Esophagus squamous epithelium (tissue), 4 donors: ENCODE measurements at regions not wholly inside any gene's neighbourhood (a gene's known extent, or its start where the extent isn't known, plus 50 kb on each side); places are given as distances from the start of the nearest gene placed in this dataset.

Experiments used
- POLR2A ChIP-seq, 4 donors: fragments of 450-650 bp; IDR thresholded peaks; one replicate each; pipeline ENCODE4 v1.6.1; 2017; ENCODE audit warnings: antibody characterized with exemption in 4 of 4, mild to moderate bottlenecking in 4 of 4, moderate library complexity in 3 of 4
- TF ChIP-seq, protein P1 (sequence below), 6 experiments: fragments of 450-650 bp in 4 of 6; fragments of 200-600 bp in 2 of 6; sonication (generic) in 2 of 6; IDR thresholded peaks; one replicate each; pipeline ENCODE4 v1.5.1; 2016 to 2019; ENCODE audit warnings: antibody characterized with exemption in 6 of 6, mild to moderate bottlenecking in 4 of 6, moderate library complexity in 4 of 6

DNA sequence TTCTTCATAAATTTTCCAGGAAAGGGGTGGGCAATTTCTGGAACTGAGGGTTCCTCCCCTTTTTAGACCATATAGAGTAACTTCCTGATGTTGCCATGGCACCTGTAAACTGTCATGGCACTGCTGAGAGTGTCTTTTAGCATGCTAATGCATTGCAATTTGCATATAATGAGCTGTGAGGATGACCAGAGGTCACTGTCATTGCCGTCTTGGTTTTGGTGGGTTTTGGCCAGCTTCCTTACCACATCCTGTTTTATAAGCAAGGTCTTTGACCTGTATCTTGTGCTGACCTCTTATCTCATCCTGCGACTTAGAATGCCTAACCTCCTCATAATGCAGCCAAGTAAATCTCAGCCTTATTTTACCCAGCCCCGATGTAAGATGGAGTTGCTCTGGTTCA is 577.8 kb downstream of the NLGN4X start:
- no peak for TF ChIP-seq POLR2A (IDR thresholded peaks at IDR 0.05)
- TF ChIP-seq, protein P1, sequence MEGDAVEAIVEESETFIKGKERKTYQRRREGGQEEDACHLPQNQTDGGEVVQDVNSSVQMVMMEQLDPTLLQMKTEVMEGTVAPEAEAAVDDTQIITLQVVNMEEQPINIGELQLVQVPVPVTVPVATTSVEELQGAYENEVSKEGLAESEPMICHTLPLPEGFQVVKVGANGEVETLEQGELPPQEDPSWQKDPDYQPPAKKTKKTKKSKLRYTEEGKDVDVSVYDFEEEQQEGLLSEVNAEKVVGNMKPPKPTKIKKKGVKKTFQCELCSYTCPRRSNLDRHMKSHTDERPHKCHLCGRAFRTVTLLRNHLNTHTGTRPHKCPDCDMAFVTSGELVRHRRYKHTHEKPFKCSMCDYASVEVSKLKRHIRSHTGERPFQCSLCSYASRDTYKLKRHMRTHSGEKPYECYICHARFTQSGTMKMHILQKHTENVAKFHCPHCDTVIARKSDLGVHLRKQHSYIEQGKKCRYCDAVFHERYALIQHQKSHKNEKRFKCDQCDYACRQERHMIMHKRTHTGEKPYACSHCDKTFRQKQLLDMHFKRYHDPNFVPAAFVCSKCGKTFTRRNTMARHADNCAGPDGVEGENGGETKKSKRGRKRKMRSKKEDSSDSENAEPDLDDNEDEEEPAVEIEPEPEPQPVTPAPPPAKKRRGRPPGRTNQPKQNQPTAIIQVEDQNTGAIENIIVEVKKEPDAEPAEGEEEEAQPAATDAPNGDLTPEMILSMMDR (IDR thresholded peaks at IDR 0.05) = no peak
